ENCODE measurements at regions not wholly inside any gene's neighbourhood (a gene's known extent, or its start where the extent isn't known, plus 50 kb on each side); places are given as distances from the start of the nearest gene placed in this dataset.

- H3K4me2 ChIP-seq (ENCODE audit: low read depth, low read length): no peak overlapping the region
- TF ChIP-seq CTCF (IDR thresholded peaks at IDR 0.05; ENCODE audit: low read length): no peak
- TF ChIP-seq EZH2 (optimal IDR thresholded peaks at IDR 0.05; ENCODE audit: low read depth, low read length): no peak
- no peak for TF ChIP-seq EZH2phosphoT487 (IDR thresholded peaks at IDR 0.05; ENCODE audit: low read length)
Measured at GRCh38 chr20:51108638-51109363, 85.9 kb upstream of the KCNG1 start.

GRCh38 chr20:51106011-51106410 is 83.1 kb upstream of the KCNG1 start:
- H3K27ac ChIP-seq (ENCODE audit: low read length): no peak overlapping the region
- no peaks in the 10 kb centered on the region for H3K9me2 ChIP-seq (replicated peaks; ENCODE audit: insufficient read depth, low read length)
- H3K79me2 ChIP-seq (ENCODE audit: low read length): no peaks in the 10 kb centered on the region
- no peaks in the 10 kb centered on the region for H3K4me1 ChIP-seq (ENCODE audit: low read length)
- no peaks in the 10 kb centered on the region for H3K9me3 ChIP-seq (replicated peaks; ENCODE audit: insufficient read depth, low read length)
- no peak for DNase-seq
- H3K9ac ChIP-seq (ENCODE audit: low read length): no peak overlapping the region
- no peaks in the 10 kb centered on the region for H4K20me1 ChIP-seq (ENCODE audit: insufficient read depth, low read length)
- H3K4me2 ChIP-seq (ENCODE audit: low read depth, low read length): no peak overlapping the region
- TF ChIP-seq CTCF (IDR thresholded peaks at IDR 0.05; ENCODE audit: low read length) (no peak), EZH2 (optimal IDR thresholded peaks at IDR 0.05; ENCODE audit: low read depth, low read length) (no peak), EZH2phosphoT487 (IDR thresholded peaks at IDR 0.05; ENCODE audit: low read length) (no peak)
- H3K27me3 ChIP-seq (replicated peaks; ENCODE audit: insufficient read depth, low read length): no peaks in the 10 kb centered on the region
- no peaks in the 10 kb centered on the region for H3K36me3 ChIP-seq (replicated peaks; ENCODE audit: insufficient read depth, low read length)
- no peak overlapping the region for H2AFZ ChIP-seq (ENCODE audit: low read length)
- H3F3A ChIP-seq (ENCODE audit: insufficient read depth, low read length): no peaks in the 10 kb centered on the region
- no peak overlapping the region for H3K4me3 ChIP-seq (ENCODE audit: low read length)

More at GRCh38 chr20:51108638-51109363, 85.9 kb upstream of the KCNG1 start:
- H3K36me3 ChIP-seq (replicated peaks; ENCODE audit: insufficient read depth, low read length): no peaks in the 10 kb centered on the region
- no peaks in the 10 kb centered on the region for H3K4me1 ChIP-seq (ENCODE audit: low read length)
- H3K9me2 ChIP-seq (replicated peaks; ENCODE audit: insufficient read depth, low read length): no peaks in the 10 kb centered on the region
- H3K9me3 ChIP-seq (replicated peaks; ENCODE audit: insufficient read depth, low read length): no peaks in the 10 kb centered on the region
- H3K27ac ChIP-seq (ENCODE audit: low read length): no peak overlapping the region
- DNase-seq: no peak
- H2AFZ ChIP-seq (ENCODE audit: low read length): no peak overlapping the region
- H3K9ac ChIP-seq (ENCODE audit: low read length): no peak overlapping the region
- no peaks in the 10 kb centered on the region for H3K27me3 ChIP-seq (replicated peaks; ENCODE audit: insufficient read depth, low read length)
- no peak overlapping the region for H3K4me3 ChIP-seq (ENCODE audit: low read length)
- H3K79me2 ChIP-seq (ENCODE audit: low read length): no peaks in the 10 kb centered on the region
- no peaks in the 10 kb centered on the region for H3F3A ChIP-seq (ENCODE audit: insufficient read depth, low read length)
- no peaks in the 10 kb centered on the region for H4K20me1 ChIP-seq (ENCODE audit: insufficient read depth, low read length)

DNA sequence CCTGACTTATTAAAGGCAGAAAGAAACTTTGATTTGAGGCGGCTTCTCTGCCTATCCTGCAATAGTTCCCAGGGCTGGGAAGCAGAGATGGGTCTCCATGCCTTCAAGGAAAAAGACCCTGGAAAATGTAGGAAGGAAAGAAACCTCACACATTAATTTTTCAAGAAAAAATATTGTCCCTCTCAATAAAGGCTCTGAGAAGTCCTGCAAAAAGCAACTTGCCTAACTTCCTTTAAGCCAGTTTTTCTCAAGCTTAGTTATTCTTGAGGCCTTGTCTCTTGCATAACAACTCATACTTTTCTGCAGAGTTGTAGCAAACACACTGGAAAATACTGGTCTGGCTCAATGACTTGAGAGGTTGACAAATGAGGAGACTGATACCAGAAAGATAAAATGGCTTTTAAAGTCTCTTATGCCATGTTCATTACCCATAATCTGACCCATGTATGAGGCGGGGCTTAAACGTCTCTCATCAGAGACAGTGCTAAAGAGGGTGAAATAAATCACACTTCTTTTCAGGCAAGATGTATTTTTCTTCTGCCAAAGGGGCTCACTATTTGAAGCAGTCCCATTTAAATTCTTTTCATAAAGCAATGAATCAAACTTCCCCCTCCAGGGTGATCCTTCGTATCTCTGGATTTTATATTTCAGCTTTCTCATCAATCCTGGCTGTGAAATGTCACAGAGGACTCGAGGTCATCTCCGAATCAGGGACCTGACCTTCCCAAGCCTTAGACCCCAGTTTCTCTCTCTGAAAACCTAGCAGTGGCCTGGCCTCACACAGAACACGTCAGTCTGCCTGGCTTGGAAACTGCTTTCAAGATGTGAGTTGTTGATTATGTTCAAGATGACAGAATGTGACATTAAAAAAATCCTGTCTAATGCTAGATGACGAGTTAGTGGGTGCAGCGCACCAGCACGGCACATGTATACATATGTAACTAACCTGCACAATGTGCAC is 82.3 kb upstream of the KCNG1 start:
- H2AFZ ChIP-seq (ENCODE audit: low read length): no peak overlapping the region
- no peak overlapping the region for H3K4me2 ChIP-seq (ENCODE audit: low read depth, low read length)
- H3K4me1 ChIP-seq (ENCODE audit: low read length): 0 out of 2 replicates have a peak, but pooled peaks cover 6% of the 10 kb centered on the region
- no peaks in the 10 kb centered on the region for H3K9me3 ChIP-seq (replicated peaks; ENCODE audit: insufficient read depth, low read length)
- H4K20me1 ChIP-seq (ENCODE audit: insufficient read depth, low read length): no peaks in the 10 kb centered on the region
- no peak for DNase-seq
- no peaks in the 10 kb centered on the region for H3K36me3 ChIP-seq (replicated peaks; ENCODE audit: insufficient read depth, low read length)
- no peaks in the 10 kb centered on the region for H3F3A ChIP-seq (ENCODE audit: insufficient read depth, low read length)
- H3K79me2 ChIP-seq (ENCODE audit: low read length): no peaks in the 10 kb centered on the region
- no peaks in the 10 kb centered on the region for H3K27me3 ChIP-seq (replicated peaks; ENCODE audit: insufficient read depth, low read length)
- H3K4me3 ChIP-seq (ENCODE audit: low read length): no peak overlapping the region
- H3K9me2 ChIP-seq (replicated peaks; ENCODE audit: insufficient read depth, low read length): no peaks in the 10 kb centered on the region
- no peak for TF ChIP-seq EZH2phosphoT487 (IDR thresholded peaks at IDR 0.05; ENCODE audit: low read length)
- no peak for TF ChIP-seq CTCF (IDR thresholded peaks at IDR 0.05; ENCODE audit: low read length)
- TF ChIP-seq EZH2 (optimal IDR thresholded peaks at IDR 0.05; ENCODE audit: low read depth, low read length): no peak
- no peak overlapping the region for H3K27ac ChIP-seq (ENCODE audit: low read length)
- no peak overlapping the region for H3K9ac ChIP-seq (ENCODE audit: low read length)
